GM10266 (cell line): ENCODE measurements at regions not wholly inside any gene's neighbourhood (a gene's known extent, or its start where the extent isn't known, plus 50 kb on each side); places are given as distances from the start of the nearest gene placed in this dataset.
"Not testable (repeated sequence)": the region's sequence is repeated elsewhere in the genome, so short reads cannot be mapped to it uniquely, and the experiment has no call there.

Experiments used
- DNase-seq: peaks from one replicate; pipeline ENCODE4 v3.0.0; 2012; ENCODE audit errors: extremely low spot score
- TF ChIP-seq, protein P1 (sequence below): IDR thresholded peaks from 2 replicates; pipeline ENCODE4 v1.5.1; 2012; ENCODE audit warnings: mild to moderate bottlenecking, low read depth; ENCODE audit not compliant: control insufficient read depth, insufficient read depth; ENCODE audit errors: missing control alignments

DNA sequence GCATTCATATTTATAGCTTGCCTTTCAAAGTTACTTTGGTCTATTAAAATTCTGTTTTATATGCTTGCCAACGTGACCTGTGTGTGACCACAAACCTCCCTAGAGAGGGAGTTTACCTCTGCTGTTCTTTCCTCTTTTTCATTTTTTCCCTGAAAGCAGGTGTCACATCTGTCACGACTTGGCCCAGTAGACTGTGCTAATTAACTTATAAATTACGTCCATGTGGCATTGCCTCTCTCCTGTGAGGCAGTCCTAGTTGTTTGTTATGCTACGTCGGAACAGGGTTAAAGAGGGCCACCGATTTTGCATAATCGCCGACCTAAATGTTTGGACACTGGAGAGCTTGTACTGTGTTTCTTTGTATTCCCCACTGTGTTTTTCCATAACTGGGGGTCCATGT, 343.9 kb upstream of the FLRT2 start:
- TF ChIP-seq, protein P1, sequence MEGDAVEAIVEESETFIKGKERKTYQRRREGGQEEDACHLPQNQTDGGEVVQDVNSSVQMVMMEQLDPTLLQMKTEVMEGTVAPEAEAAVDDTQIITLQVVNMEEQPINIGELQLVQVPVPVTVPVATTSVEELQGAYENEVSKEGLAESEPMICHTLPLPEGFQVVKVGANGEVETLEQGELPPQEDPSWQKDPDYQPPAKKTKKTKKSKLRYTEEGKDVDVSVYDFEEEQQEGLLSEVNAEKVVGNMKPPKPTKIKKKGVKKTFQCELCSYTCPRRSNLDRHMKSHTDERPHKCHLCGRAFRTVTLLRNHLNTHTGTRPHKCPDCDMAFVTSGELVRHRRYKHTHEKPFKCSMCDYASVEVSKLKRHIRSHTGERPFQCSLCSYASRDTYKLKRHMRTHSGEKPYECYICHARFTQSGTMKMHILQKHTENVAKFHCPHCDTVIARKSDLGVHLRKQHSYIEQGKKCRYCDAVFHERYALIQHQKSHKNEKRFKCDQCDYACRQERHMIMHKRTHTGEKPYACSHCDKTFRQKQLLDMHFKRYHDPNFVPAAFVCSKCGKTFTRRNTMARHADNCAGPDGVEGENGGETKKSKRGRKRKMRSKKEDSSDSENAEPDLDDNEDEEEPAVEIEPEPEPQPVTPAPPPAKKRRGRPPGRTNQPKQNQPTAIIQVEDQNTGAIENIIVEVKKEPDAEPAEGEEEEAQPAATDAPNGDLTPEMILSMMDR, result no peak
- no peak for DNase-seq

DNA sequence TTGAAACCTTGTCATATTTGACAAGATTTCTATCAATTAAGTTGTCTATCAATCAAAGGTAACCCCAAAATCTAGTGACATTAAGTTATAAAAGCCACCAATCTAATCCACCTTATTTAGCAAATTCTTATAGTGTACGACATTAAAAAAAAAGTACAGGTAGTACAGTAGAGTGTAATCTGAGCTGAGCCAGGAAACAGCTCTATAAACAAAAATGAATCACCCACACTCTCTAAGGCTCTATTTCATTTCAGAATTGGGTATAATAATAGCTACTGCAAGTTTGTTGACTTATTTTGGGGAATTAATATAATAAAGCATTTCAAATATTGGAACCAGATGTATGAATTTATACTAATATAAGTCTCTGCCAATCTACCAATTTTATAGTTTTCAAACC, 342.4 kb upstream of the FLRT2 start:
- TF ChIP-seq, protein P1, result no peak
- no peak for DNase-seq

DNA sequence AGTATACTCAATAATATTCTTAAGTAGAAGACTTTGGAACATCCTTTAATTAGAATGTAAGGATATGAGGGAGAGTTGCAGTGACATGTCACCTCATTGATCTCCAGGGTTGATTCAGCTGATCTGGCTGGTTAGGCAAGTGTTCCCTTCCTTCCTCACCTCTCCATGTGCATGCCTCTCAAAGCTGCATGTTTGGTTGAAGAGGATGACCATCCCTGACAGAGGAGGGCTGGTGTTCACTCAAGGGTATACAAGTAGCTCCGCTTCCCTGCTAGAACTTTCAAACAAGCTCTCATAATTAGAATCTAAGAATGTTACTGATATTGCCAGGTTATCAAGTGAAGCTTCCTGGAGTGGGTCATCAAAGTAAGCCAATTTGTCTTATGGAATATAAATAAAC, 341.1 kb upstream of the FLRT2 start:
- DNase-seq, result no peak
- TF ChIP-seq, protein P1, result no peak

DNA sequence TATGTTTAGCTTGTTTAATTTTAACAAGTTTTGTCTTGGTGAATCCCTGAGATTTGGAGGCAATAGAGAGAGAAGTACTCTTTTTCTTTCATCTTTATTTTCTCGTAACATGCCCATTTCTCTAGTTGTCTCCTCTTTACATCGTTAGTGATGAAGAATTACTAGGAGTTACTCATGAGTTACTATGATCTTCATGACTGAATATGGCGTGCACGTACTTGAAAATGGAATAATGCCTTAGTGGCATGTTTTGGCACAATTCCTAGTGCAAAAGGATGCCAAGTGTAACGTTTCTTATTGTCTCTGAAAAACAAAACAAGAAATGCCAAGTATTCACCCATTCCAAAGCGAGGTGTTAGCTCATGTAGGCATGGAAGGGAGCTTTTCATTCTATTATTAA, 340.7 kb upstream of the FLRT2 start:
- DNase-seq, result not testable (repeated sequence)

DNA sequence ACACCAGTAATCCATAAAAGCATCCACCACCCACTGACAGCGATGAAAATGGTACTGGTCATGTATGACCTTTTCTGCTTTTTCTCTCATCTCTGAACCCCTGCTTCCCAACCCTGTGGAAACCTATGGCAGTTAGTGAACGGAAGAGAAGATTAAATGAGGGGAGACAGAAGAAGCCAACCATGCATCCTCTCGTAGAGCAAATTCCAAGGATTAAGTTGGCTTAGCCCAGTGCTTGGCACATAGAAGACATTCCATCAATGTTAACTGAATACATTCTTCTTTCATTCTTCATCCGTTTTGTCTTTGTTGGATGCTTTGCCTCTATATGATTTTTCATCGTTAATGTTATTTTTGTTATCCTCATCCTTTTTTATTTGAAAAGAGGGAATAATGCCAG, 339.7 kb upstream of the FLRT2 start:
- TF ChIP-seq, protein P1, result no peak
- no peak for DNase-seq

DNA sequence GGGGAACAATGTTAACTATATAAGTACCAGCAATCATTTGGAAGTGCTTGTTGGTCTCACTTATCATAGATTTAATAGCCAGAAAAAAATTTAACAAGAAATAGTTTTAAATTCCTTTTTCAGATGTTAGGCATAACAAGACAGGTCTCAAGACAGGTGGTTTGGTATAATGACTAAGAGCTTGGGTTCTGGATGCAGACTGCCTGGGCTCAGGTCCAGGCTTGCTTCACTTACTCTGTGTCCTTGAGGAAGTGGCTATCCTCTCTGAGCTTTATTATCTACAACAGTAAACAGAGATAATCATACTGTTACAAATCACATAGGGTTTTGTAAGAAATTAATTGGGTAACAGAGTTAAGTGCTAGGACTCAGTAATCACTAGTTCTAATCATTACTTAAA, 338.0 kb upstream of the FLRT2 start:
- TF ChIP-seq, protein P1, result no peak
- no peak for DNase-seq

DNA sequence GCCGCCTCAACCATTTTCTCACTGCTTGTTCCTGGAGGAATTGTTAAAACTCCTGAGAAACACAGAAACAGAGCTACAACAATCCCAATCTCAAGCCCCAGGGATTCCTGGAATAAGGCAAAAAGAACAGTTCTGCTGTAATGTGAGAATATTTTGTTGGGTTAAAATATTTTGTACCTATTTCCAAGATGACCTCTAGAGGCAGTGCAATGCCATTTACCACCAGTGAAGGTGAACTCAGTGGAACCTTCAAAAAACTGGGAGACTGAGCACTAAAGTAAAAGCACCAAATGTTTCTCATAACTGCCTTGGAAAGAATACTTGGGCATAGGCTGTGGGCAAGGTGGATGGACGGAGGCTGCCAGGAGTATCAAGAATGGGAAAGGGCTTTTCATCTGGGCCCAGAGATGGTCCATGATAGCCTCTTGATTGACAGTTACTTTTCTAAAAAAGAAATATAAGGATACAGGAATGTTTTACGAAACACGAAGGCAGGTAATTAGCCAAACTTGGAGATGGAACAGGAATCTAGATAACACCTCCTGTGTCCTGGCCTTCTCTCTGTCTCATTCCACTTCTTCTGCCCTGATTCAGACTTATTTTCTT, 334.0 kb upstream of the FLRT2 start:
- TF ChIP-seq, protein P1, result no peak
- no peak for DNase-seq

DNA sequence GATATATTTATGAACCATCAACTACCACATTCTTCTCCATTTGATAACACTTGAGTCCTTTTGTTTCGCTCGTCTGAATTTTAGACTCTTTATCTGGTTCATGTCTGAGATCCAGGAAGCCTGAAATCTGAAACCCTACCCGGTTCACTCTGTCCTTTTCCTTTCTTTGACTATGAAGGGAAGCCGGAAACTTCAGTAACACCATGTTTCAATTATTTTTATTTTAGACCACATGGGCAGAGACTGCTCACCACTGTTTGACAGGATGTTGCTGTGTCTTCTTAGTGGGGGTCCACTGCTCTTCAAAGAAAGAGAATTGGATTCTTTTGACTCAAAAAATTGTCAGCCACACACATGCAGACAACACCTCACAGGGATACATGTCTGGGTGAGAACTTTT, 331.9 kb upstream of the FLRT2 start:
- TF ChIP-seq, protein P1, result no peak
- DNase-seq, result no peak
